ENCODE measurements at regions not wholly inside any gene's neighbourhood (a gene's known extent, or its start where the extent isn't known, plus 50 kb on each side); places are given as distances from the start of the nearest gene placed in this dataset.

DNA sequence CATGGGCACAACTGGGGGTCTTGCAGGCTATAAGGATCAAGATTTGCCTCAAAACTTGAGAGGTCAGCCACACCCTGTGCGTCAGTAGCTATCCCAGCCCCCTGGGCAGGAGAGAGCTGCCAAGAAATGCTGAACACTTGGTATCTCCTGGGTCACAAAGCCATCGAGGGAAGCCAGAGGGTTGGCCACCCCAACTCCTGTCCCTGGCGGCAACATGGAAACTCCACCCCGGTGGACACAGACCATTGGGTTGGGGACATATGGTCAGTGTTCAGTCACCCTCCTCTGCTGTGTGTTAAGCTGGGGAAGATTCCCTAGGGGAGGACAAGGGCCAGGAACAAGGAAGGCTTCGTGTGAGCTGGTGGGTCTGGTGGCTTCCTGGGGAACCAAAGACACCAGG lies 140.6 kb downstream of the C5orf15 start:
- no peak for DNase-seq

DNA sequence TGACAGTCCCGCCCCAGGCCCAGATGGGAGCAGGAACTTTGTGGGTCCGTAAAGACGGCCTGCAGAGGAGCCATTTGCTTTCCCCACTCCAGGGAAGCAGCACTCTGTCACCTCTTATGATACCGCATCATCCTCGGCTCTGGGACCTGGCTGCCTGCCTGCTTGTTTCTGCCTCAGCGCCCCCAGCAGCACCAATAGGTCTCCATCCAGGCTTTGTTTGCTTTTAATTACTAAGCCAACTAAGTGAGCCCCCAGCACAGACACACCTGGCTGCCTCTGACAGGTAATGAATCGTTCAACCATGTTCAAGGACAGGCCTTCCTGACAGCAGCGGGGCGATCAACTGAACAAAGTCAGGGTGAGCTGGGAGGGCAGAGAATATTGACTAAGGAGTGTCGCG lies 141.4 kb downstream of the C5orf15 start:
- DNase-seq, result no peak

DNA sequence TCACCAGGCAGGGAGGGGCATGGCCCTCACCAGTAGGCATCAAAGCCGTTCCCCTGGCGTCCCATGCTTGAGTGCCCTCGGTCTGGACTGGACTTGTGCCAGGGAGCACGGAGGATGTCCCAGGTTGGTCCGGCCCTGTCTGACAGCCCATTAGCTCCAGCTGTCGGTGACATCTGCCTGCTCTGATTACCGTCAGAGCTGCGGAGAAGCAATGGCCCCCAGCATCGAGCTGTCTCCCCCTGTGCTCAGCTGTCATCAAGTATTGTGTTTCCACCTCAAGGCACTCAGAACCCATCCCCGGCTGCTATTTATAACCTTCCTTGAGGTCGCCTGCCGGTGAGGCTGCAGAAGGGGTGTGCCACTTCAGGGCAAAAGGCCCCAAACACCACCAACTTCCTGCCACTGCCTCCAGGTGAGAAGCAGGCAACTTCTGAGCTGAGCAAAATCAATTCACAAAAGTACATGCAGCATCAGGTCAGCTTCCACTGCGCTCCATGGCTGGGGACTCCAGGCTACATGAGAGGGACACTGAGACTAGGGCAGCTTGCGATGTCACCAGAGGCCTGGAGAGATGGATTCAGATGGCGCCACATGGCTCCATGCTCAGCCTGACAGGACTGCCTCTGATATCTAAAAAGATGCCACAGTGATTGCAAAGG lies 142.7 kb downstream of the C5orf15 start:
- no peak for DNase-seq

DNA sequence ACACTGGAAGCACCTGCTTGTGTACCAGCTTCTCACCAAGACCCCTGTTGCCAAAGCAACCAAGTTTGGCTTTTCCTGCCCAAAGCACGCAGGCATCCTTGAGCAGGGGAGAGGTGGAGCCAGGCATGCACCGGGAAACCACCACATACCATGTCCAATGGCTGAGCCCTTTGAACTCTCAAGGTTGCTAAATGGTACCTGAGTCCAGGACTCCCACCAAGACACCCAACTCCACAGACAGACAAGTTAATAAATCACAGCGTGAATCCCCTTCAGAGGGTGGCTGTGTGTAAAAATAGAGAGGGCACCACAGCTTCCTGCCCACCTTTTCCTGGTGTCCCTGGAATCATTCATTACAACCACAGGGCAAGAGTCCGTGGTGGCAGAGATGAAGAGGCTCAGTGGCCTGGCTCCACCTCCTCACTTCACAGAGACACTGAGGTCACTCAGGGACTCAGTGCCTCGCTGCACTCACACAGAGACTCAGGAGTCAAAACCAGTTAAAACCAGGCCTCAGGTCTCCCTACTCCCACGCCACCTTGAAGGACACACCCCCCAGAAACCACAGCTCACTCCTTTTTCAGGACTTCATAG lies 143.7 kb downstream of the C5orf15 start:
- no peak for DNase-seq

DNA sequence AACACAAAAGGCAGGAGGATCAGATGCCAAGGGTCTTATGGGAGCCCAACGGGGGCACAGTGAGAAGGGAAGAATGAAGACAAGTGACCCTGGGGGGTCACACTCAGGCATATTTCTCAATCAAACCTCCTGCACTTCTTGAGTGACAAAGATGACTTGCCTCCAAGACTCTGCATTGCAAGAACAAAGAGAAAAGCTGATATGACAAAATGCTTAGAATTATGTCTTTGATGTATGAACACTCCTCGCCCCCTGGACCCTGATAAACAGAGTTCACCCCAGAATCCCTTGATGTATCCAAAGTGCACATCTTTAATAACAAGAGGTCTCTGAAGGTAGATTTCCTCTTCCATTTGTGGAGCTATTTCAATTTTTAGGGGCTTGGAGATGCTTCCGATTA lies 146.5 kb downstream of the C5orf15 start:
- DNase-seq, result no peak

DNA sequence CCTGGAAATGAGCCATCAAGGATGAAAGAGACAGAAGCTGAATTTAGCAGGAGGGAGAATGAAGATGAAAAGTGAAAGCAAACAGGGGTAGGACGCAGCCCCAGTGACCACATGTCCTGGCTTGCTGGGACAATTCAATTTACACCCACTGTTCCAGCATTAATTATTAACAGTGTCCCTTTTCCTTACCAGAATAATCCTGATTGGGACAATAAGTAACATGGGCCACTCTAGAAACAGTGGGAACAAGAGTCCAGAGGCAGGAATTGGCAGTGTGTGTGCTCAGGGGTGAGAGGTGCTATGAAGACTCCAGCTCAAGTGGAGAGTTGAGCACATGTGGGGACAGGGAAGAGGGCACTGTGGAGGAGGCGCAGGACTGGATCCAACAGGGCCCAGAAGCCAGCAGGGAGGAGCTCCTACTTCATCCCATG lies 147.1 kb downstream of the C5orf15 start:
- no peak for DNase-seq

DNA sequence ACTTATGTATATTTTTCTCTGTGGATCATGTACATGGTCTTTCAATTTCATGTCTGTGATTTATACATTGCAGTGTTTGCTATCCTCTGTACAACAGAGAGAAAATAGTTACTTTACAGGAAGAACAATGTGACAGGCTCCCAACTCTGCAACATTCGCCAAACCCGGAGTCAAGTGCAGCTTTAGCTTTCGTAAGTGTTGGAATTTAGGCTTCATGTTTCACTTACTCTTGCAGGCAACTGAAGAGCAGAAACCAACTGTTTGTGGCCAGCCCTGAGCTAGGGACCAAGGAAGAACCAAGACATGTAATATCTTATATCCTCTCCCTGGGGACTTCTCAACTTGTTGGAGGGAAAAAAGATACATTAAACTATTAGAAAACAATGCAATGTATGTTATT lies 147.9 kb downstream of the C5orf15 start:
- no peak for DNase-seq

DNA sequence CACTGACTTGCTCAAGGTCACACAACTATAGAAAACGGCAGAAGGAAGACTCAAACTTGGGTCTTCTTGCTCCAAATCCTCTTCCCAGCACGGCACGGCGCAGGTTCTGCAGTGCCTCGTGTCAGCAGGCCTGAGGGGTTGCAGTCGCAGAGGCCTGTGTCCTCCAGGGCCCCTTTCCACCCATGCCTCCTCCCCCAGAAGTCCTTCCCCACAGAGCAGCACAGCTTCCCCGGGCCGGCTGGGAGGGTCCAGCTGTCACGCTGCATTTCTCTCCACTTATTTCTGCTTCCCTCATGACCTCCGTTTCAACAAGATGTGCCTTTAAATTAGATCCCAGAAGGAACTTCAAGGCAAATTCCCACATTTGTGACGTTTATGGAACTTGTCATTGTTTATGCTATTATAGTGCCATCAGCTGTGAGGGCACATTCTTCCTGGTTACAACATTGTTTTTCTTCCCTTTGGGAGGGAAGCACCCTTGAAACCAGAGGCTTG lies 148.4 kb downstream of the C5orf15 start:
- DNase-seq, result no peak

DNA sequence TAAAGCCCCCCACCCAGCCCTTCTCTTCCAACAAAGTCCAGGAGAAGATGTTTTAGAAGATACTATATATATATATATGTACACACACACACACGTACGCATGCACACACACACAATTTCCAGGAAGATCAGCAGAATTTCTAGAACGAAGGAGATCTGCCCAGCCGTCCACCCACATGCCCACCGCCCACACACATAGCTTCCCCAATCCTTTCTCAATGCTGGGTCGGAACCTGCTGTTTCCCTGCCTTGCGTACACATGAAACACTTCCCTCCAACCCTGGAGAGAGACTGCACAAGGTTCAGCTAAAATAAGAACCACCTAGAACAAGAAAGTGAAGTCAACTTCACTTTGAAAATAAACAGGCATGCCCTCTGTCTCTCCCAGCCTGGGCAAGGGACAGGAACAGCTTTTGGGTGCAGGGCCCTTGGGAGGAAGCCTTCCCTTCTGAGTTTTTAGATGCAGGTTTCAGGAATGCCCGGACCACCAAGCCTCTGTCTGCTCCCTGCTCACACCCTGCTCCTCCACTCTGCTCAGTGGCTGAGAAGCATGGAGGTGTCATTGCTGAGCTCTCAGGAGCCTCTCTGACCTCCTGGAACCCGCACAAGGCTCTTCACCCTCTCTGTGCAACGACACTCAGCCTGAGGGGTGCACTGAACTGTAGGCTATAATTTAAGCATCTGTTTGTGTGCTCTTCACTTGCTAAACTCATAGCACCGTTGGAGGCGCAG lies 149.4 kb downstream of the C5orf15 start:
- DNase-seq, result no peak

DNA sequence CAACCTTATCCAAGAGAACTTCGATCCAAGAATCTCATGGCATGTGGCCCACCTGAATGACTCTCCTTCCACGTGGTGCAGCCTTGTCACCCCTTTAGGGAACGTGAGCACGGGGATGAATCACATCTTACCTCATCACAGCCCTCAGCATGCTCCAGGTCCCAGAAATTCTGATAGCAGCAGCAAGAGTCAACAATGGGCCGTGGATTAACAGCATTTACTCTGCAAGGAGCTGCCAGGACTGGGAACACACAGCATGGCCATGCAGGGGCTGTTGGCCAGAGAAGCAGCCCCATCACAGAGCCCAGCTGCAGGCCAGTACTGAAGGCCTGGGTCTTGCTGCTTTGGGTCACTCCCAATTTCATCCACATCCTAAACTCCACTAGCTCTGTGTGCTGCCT lies 150.4 kb downstream of the C5orf15 start:
- no peak for DNase-seq

DNA sequence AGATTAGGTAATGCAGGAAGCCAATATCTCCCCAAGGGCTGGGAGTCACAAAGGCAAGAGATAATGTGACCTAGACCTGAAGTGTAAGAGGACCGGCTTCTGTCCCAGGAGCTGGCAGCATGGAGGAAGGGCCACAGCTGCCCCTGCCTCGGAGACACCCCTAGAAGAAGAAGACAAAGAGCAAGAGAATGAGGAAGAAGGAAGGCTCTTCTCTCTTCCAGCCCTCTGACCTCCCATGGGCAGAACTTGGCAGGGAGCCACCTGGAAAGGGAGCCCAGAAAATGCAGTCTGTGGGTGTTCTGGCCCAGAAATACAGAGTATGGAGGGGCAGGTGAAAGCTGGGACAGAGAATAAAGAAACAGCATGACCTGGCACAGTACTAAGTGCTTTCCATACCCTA lies 151.0 kb downstream of the C5orf15 start:
- no peak for DNase-seq

DNA sequence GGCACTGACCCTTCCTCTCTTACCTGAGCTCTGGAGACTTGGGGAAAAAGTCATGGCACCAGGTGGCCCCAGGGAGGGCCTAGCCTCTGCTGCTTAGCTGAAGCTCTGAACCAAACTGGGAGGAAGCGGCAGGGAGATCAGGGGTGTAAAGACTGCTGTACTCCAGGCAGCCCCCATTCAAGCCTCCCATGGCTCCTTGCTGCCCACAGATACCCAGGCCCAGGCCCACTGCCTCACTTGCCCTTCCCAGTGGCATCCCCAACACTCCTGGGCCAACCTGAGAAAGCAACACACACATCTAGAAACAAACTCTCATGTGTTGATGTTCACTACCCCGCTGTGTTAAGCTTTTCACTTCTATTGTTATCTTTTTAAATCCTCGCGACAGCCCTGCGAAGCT lies 151.6 kb downstream of the C5orf15 start:
- no peak for DNase-seq

DNA sequence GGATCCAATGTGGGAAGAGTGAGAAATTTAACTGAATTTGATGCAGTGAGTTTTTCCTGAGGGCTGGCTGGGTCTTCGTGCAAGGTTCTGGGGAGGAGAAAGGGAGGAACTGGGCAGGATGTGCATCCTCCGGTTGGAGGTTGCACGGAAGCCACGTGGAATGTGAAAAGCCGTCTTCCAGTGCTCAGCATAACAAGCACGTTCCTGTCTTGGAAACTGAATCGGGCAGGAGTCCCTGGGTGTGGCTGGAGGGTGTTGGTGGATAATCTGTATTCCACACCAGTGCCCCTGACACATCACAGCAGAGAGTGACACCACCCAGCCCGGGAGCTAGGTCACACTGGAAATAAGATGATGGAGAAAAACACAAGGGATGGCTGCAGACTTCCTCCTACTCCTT lies 154.3 kb downstream of the C5orf15 start:
- no peak for DNase-seq

DNA sequence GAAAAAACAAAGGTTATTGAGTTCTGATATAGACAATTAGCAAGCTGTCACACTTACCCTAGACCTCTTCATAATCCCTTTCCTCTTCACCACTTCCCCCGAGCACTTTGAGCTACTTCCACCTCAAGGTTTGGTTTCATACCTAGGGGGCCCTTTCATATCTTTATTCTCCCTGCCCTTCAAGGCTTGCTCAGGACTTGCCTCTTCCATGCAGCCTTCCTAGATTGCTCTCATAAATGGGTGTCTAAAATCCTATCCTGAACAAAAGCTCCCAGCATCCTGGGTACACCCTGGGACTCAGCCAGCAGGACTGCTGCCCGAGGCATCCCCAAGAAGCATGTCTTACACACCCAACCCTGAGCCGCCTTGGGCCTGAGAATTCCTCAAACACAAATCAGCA lies 157.3 kb downstream of the C5orf15 start:
- DNase-seq, result no peak

DNA sequence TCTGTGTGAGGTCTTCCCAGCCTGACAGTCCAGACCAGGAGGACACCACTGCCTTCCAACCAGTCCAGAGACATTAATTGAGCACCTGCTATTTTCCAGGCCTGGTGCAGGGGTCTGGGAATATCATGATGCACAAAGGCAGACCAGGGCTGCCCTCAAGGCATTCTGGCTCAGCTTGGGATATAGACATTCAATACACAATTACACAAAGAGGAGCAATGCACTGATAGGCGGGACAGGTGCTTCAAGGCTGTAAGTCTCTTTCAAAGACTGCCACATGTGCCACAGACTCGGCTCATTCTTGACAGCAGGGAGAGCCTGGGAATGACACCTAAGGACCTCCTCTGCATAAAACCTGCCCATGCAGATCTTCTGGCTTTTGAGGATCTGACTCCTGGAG lies 158.6 kb downstream of the C5orf15 start:
- no peak for DNase-seq

DNA sequence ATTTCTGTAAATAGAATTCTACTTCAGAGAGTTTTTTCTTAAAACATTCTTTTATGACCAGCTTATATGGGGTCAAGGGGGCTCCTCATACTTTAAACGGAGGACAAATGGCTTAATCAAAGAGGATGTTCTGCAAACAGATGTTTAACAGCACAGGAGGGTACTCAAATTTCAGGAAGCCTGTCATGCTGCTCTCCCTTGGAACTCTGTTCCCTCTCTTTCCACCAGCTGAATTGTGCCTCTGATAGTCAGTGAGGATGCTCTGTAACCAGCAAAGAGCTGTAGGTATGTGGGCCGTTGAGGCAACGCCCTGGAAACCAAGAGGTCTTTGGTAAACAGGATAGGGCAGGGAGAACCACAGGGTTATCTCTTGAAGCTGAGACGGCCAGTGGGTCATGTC lies 161.1 kb downstream of the C5orf15 start:
- no peak for DNase-seq

DNA sequence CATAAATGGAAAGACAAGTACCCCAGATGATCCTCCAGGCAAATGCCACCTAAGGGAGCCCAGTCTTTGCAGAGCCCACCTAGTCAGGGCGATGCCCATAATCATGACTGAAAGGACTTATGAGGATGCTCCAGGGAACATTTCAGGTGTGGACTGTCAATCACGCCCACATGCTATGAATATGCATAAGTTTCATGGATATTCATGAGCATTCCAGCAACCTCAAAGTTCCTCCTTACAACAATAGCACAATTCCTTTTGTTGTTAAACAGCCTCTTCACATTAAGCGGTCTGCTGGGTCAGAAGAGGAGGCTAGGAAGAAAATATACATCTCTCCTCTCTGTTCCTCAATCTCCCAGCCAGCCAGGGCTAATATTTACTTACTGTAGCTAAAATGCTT lies 161.6 kb downstream of the C5orf15 start:
- no peak for DNase-seq

DNA sequence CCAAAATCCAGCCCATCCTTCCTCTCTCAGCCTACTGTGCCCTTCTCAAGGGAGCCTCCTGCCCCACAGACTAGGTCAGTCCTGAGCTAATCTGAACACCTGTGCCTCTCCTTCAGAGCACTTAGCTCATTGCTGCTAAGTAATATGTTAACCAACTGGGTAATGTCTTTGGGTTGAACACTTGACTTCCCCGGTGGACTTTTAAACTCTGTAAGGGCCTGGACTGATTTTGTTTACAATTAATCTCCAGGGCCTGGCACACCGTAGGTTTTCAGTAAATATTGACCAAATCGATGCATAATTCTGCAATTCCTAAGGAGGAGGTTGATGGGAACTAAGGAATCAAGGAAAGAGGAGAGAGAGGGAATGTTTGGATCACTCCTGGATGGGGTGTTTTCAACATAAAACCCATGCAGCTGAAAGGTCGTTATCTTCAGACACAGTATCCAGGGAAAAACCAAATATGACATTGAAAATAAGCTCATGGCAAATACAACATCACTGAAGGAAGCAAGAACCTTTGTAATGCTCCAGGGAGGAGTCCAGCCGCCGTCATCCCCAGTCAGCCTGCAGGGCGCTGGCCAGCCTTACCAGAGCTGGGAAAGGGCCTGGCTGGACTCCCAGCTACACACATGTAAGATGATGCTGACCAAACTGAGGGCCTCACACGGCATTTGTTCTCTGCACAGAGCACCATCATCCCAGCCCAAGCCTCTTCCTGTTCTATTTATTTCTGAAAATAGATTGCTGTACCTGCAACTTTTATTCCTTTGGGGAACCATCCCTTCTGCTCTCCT lies 166.3 kb downstream of the C5orf15 start:
- no peak for DNase-seq

DNA sequence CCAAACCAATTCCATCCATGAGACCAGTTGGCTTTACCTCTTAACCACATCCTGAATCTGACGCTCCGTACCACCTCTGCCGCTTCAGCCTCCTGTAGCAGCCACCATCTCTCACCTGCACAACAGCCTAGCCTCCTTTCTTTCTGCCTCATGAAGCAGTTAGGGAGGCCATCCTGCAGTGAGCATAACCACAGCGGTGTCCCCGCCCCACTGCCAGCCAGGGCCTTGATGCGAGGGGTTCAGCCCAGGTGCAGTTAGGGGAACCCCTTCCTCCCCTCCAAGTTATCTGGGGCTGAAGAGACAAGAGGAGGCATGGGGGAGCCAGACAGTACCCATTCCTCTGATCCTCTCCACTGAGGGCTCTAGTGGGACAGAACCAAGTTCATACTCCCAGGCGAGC lies 167.0 kb downstream of the C5orf15 start:
- no peak for DNase-seq

DNA sequence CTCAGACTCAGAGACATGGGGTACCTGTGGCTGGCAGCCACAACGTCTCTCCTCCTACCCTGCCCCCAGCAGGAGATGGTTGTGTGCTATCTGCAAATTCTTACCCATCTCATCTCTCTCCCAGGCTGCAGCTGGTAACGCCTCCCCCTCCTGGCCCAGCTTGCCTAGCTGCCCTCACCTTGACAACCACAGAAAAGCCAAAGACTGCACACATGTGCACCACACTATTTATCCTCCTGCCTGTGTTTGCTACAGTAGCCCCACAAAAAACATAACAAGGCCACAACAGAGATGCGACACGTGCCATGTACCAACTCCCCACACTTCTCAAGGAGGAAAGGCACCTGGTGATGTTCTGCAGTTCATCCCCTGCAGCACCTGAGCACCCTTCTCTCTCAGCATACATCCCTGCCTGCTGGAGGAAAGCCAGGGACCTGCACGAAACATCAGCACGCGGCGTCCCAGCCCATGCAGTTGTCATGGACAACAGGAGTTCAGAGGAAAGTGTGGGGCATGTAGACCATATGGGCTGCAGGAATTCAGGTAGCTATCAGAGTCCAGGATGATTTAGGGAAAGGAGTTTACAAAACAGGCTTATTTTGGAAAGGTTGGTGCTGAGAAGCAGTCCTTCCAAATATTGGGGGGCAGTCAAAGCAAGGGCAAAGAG lies 168.7 kb downstream of the C5orf15 start:
- DNase-seq, result no peak

DNA sequence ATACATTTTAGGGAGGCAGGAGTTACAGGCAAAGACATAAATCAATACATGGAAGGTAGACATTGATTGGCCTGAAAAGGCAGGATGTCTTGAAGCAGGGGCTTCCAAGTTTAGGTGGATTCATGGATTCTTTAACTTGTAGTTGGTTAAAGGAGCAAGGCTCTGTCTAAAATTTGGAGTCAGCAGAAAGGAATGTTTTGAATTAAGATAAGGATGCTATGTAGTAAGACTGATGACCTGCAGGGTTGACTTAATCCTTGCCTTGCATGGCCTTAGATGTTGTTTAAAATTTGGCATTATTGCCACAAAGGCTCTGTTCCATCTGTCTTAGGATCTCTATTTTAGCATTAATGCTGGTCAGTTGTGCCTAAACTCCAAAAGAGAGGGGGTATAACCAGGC lies 171.3 kb downstream of the C5orf15 start:
- no peak for DNase-seq

DNA sequence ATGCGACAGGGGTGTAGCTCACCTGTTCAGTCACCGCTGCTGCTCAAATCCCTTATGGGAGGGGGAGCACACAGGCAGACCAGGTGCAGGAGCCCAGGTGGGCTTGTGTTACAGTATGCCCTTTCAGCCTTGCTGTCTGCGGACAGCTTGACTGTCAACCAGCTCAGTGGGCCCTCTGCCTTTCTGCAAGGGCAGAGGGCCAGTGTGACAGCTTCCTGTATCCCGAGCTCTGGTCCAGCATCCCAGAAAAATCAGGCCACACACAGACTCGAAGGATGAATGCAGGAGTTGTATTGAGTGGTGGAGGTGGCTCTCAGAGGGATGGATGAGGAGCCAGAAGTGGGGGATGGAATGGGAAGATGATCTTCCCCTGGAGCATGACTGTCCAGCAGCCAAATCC lies 172.2 kb downstream of the C5orf15 start:
- DNase-seq, result no peak
